HCT116 (cell line): ENCODE measurements at regions not wholly inside any gene's neighbourhood (a gene's known extent, or its start where the extent isn't known, plus 50 kb on each side); places are given as distances from the start of the nearest gene placed in this dataset.

Experiments used
- ATAC-seq: fragments of 200-7000 bp; cut with Tn5 transposase; 2 replicates; pipeline ENCODE4 v1.9.1; 2020; ENCODE audit warnings: mild to moderate bottlenecking, moderate library complexity
- BruUV-seq: library from RNA; stranded (reverse); fragments of 400-500 nt; replicated peaks from 2 replicates; lab custom pipeline; 2021; lab: Mats Ljungman, UMichigan
- CTCF ChIA-PET: fragments of 300-600 bp; sonication (Branson Sonifier 250); formaldehyde crosslinking; loops from one replicate; lab custom pipeline; 2021; ENCODE audit warnings: antibody characterized with exemption; lab: Charles Lee
- POLR2A ChIA-PET: fragments of 300-600, 350-600 bp; sonication (Branson Sonifier 250); formaldehyde crosslinking; loops from one replicate; lab custom pipeline; 2021; ENCODE audit warnings: antibody characterized with exemption; lab: Charles Lee
- RAD21 ChIA-PET, 2 experiments: fragments of 300-600 bp; sonication (Branson Sonifier 250); formaldehyde crosslinking; loops; one replicate each; lab custom pipeline; 2023; ENCODE audit warnings: low total read pairs in 2 of 2; ENCODE audit not compliant: uncharacterized antibody in 2 of 2, unreplicated experiment in 2 of 2, low non-redundant PET in 1 of 2; lab: Charles Lee
- DNase-seq: peaks from one replicate; pipeline ENCODE4 v3.0.0-alpha.2; 2010; ENCODE audit warnings: low read depth, low spot score
- H2AFZ ChIP-seq: fragments of 200-600 bp; shearing (Covaris generic), sonication (generic); 2 replicates; pipeline ENCODE4 v1.6.1; 2017; ENCODE audit warnings: low read depth, mixed run types, mixed read lengths, antibody characterized with exemption, low read length; ENCODE audit not compliant: poor library complexity, severe bottlenecking
- H3K27ac ChIP-seq: 2 replicates; pipeline ENCODE4 v1.5.1; 2012; ENCODE audit warnings: low read depth, low read length
- H3K27me3 ChIP-seq: fragments of 200-600 bp; sonication (generic); 2 replicates; pipeline ENCODE4 v1.6.1; 2016; ENCODE audit warnings: mixed run types, low read length, mixed read lengths; ENCODE audit not compliant: insufficient read depth
- H3K36me3 ChIP-seq, 2 experiments: fragments of 200-500 bp in 1 of 2; fragments of 200-600 bp in 1 of 2; sonication (Bioruptor generic) in 1 of 2; sonication (generic) in 1 of 2; 2 replicates each; pipeline versions ENCODE4 v1.5.1 to v1.6.1; 2014 to 2016; ENCODE audit warnings: low read length in 2 of 2, inconsistent platforms in 1 of 2, mixed read lengths in 1 of 2, mixed run types in 1 of 2; ENCODE audit not compliant: insufficient read depth in 2 of 2, control insufficient read depth in 1 of 2
- H3K4me1 ChIP-seq, 2 experiments: fragments of 200-600 bp in 1 of 2; sonication (generic) in 1 of 2; 2 replicates each; pipeline versions ENCODE4 v1.5.1 to v1.6.1; 2012 to 2017; ENCODE audit warnings: low read length in 2 of 2, inconsistent platforms in 1 of 2, mild to moderate bottlenecking in 1 of 2, mixed read lengths in 1 of 2, mixed run types in 1 of 2, moderate library complexity in 1 of 2; ENCODE audit not compliant: insufficient read depth in 2 of 2, control insufficient read depth in 1 of 2
- H3K4me2 ChIP-seq: fragments of 200-600 bp; sonication (generic); 2 replicates; pipeline ENCODE4 v1.6.1; 2017; ENCODE audit warnings: mixed run types, low read length, mixed read lengths
- H3K4me3 ChIP-seq, 2 experiments: fragments of 200-600 bp in 1 of 2; sonication (generic) in 1 of 2; replicated peaks in 1 of 2; 2 replicates each; pipeline ENCODE4 v1.5.1; 2011 to 2016; ENCODE audit warnings: low read length in 2 of 2, control low read depth in 1 of 2, low read depth in 1 of 2, mild to moderate bottlenecking in 1 of 2, mixed read lengths in 1 of 2, mixed run types in 1 of 2
- H3K79me2 ChIP-seq: fragments of 200-600 bp; sonication (generic); 2 replicates; pipeline ENCODE4 v1.6.1; 2017; ENCODE audit warnings: mild to moderate bottlenecking, mixed run types, low read length, moderate library complexity, mixed read lengths; ENCODE audit not compliant: insufficient read depth
- H3K9ac ChIP-seq: fragments of 200-600 bp; sonication (generic); 2 replicates; pipeline ENCODE4 v1.6.1; 2016; ENCODE audit warnings: low read length, mixed read lengths
- H3K9me2 ChIP-seq: fragments of 200-600 bp; sonication (generic), shearing (Covaris generic); 2 replicates; pipeline ENCODE4 v1.6.1; 2017; ENCODE audit warnings: mixed run types, mild to moderate bottlenecking, moderate library complexity; ENCODE audit not compliant: insufficient read depth
- H3K9me3 ChIP-seq, 2 experiments: fragments of 200-500 bp in 1 of 2; fragments of 200-600 bp in 1 of 2; sonication (Bioruptor generic) in 1 of 2; sonication (generic) in 1 of 2; 2 replicates each; pipeline ENCODE4 v1.6.1; 2014 to 2017; ENCODE audit warnings: low read length in 2 of 2, mixed read lengths in 2 of 2, inconsistent platforms in 1 of 2, low read depth in 1 of 2, mild to moderate bottlenecking in 1 of 2, mixed run types in 1 of 2, moderate library complexity in 1 of 2; ENCODE audit not compliant: control insufficient read depth in 1 of 2, insufficient read depth in 1 of 2
- H4K20me1 ChIP-seq: fragments of 200-600 bp; sonication (generic), shearing (Covaris generic); 2 replicates; pipeline ENCODE4 v1.6.1; 2017; ENCODE audit warnings: mixed run types, mild to moderate bottlenecking, moderate library complexity; ENCODE audit not compliant: insufficient read depth
- ATF3 ChIP-seq: IDR thresholded peaks from 2 replicates; pipeline ENCODE4 v1.6.1; 2012
- CBX3 ChIP-seq: IDR thresholded peaks from 2 replicates; pipeline ENCODE4 v1.6.1; 2012; ENCODE audit warnings: low read depth
- CEBPB ChIP-seq: IDR thresholded peaks from 2 replicates; pipeline ENCODE4 v1.6.1; 2012; ENCODE audit warnings: low read depth
- EZH2 ChIP-seq: fragments of 200-600 bp; sonication (generic); IDR thresholded peaks from 2 replicates; pipeline ENCODE4 v1.6.1; 2017; ENCODE audit warnings: antibody characterized with exemption, mixed run types
- FOSL1 ChIP-seq: IDR thresholded peaks from 2 replicates; pipeline ENCODE4 v1.6.1; 2012; ENCODE audit warnings: low read depth
- JUND ChIP-seq: IDR thresholded peaks from 2 replicates; pipeline ENCODE4 v1.6.1; 2012
- POLR2A ChIP-seq: IDR thresholded peaks from 2 replicates; pipeline ENCODE4 v1.7.0; 2011; ENCODE audit warnings: borderline replicate concordance; ENCODE audit not compliant: insufficient read depth, insufficient read length; ENCODE audit errors: extremely low read depth
- POLR2AphosphoS5 ChIP-seq: IDR thresholded peaks from 2 replicates; pipeline ENCODE4 v1.6.1; 2011; ENCODE audit warnings: mild to moderate bottlenecking, low read depth, low read length, moderate library complexity
- RAD21 ChIP-seq: IDR thresholded peaks from 2 replicates; pipeline ENCODE4 v1.6.1; 2012; ENCODE audit warnings: low read depth, mild to moderate bottlenecking
- REST ChIP-seq: IDR thresholded peaks from 2 replicates; pipeline ENCODE4 v1.6.1; 2012; ENCODE audit warnings: low read depth
- SIN3A ChIP-seq: IDR thresholded peaks from 2 replicates; pipeline ENCODE4 v1.6.1; 2012; ENCODE audit warnings: low read depth
- SP1 ChIP-seq: IDR thresholded peaks from 2 replicates; pipeline ENCODE4 v1.6.1; 2012; ENCODE audit warnings: low read depth
- SRF ChIP-seq: IDR thresholded peaks from 2 replicates; pipeline ENCODE4 v1.6.1; 2012; ENCODE audit warnings: low read depth
- YY1 ChIP-seq: IDR thresholded peaks from 2 replicates; pipeline ENCODE4 v1.6.1; 2011; ENCODE audit warnings: low read length, low read depth, moderate library complexity, mild to moderate bottlenecking; ENCODE audit not compliant: insufficient replicate concordance; ENCODE audit errors: extremely low read depth
- ZBTB33 ChIP-seq: IDR thresholded peaks from 2 replicates; pipeline ENCODE4 v1.6.1; 2011; ENCODE audit warnings: mild to moderate bottlenecking, low read length, moderate library complexity; ENCODE audit not compliant: insufficient replicate concordance; ENCODE audit errors: extremely low read depth
- ZFX ChIP-seq: fragments of 450-650 bp; IDR thresholded peaks from 2 replicates; pipeline ENCODE4 v1.6.1; 2017
- ZNF274 ChIP-seq: fragments of 200-500 bp; sonication (Bioruptor generic); IDR thresholded peaks from 2 replicates; pipeline ENCODE4 v1.6.1; 2014; ENCODE audit warnings: mild to moderate bottlenecking, low read depth, low read length, inconsistent platforms
- intact Hi-C: fragments of 100-400 bp; cut with micrococcal nuclease; formaldehyde crosslinking; loops from 2 replicates; pipeline ENCODE4 v1.10.0; 2022

GRCh38 chr17:77356690-77357201 is 216.0 kb downstream of the SEC14L1 start:
- Histone ChIP-seq H3K9me3 (no peaks in the 10 kb centered on the region), H3K36me3 (no peaks in the 10 kb centered on the region), H3K79me2 (peaks cover 78% of the 10 kb centered on the region), H3K4me2 (peak overlapping the region; percentile 54), H3K4me3 (no peak overlapping the region; a peak in 1 of 4 replicates), H3K9me2 (no peaks in the 10 kb centered on the region), H2AFZ (no peak overlapping the region), H3K4me1 (peaks cover 15 to 63% of the 10 kb centered on the region in 2 experiments), H3K27ac (peak overlapping the region; percentile 74), H3K9ac (no peak overlapping the region), H3K27me3 (no peaks in the 10 kb centered on the region), H4K20me1 (no peaks in the 10 kb centered on the region; the same call in 1 of the 2 replicates)
- TF ChIP-seq POLR2AphosphoS5 (no peak), CEBPB (no peak), SP1 (no peak), ZFX (no peak), RAD21 (no peak), ATF3 (no peak), YY1 (no peak), SRF (no peak), ZNF274 (no peak), FOSL1 (no peak), EZH2 (no peak), SIN3A (no peak)
- CTCF ChIA-PET, result interaction anchor here (1.1 kb wide), 1 partner anchor 25 kb away, joined by 3 read pairs; no protein-coding TSS in a partner anchor
- no TSS peak for BruUV-seq
- POLR2A ChIA-PET, result no interaction called here
- RAD21 ChIA-PET, result no interaction called here
- DNase-seq (no peak), ATAC-seq (no peak)
- intact Hi-C loops, result no loop called here

- Histone ChIP-seq H3K36me3 (no peaks in the 10 kb centered on the region), H3K9me3 (no peaks in the 10 kb centered on the region), H3K79me2 (peaks cover 82% of the 10 kb centered on the region), H3K9ac (no peak overlapping the region), H3K27ac (no peak overlapping the region), H3K4me3 (no peak overlapping the region), H3K9me2 (no peaks in the 10 kb centered on the region), H3K4me1 (peaks cover 31 to 73% of the 10 kb centered on the region in 2 experiments), H3K27me3 (no peaks in the 10 kb centered on the region), H3K4me2 (no peak overlapping the region), H2AFZ (no peak overlapping the region), H4K20me1 (no peaks in the 10 kb centered on the region; the same call in 1 of the 2 replicates)
- intact Hi-C loops, result no loop called here
- BruUV-seq, result no TSS peak
- RAD21 ChIA-PET, result no interaction called here
- no peak for DNase-seq
- POLR2A ChIA-PET, result no interaction called here
- no peak for ATAC-seq
- CTCF ChIA-PET, result no interaction called here
- TF ChIP-seq ZFX (no peak), JUND (no peak), CEBPB (no peak), SRF (no peak), REST (no peak), POLR2A (no peak), POLR2AphosphoS5 (no peak), CBX3 (no peak), ZBTB33 (no peak), ZNF274 (no peak)
These were observed 218.0 kb downstream of the SEC14L1 start for GRCh38 chr17:77358801-77359200.
